Pancreas (tissue), 10 donors: ENCODE measurements at regions not wholly inside any gene's neighbourhood (a gene's known extent, or its start where the extent isn't known, plus 50 kb on each side); places are given as distances from the start of the nearest gene placed in this dataset.

Source experiments
- ATAC-seq, 4 donors: fragments of 200-7000 bp; cut with Tn5 transposase; one replicate each; pipeline versions ENCODE4 v1.8.0 to v1.9.1; 2020; ENCODE audit warnings: mild to moderate bottlenecking in 4 of 4, moderate library complexity in 4 of 4
- DNase-seq, 6 donors: peaks; one replicate each; pipeline ENCODE4 v3.0.0-alpha.2; 2020
- FAIRE-seq: peaks from 2 replicates; lab custom pipeline; 2012; peaks lifted over from hg19 to GRCh38; lab: Jason Lieb, UNC
- H3K27ac ChIP-seq, 4 donors: fragments of 200-600 bp; sonication (generic); 1 replicate in 3 of 4; 2 replicates in 1 of 4; pipeline versions ENCODE4 v1.5.0 to v1.8.0; 2020
- H3K27me3 ChIP-seq, 4 donors: fragments of 200-600 bp; one replicate each; pipeline ENCODE4 v1.8.0; 2021
- H3K36me3 ChIP-seq, 3 donors: fragments of 200-600 bp; sonication (generic) in 1 of 3; one replicate each; pipeline versions ENCODE4 v1.5.0 to v1.8.0; 2020 to 2021
- H3K4me1 ChIP-seq, 3 donors: fragments of 200-600 bp; one replicate each; pipeline ENCODE4 v1.8.0; 2021
- H3K4me3 ChIP-seq, 4 donors: fragments of 200-600 bp; sonication (generic) in 2 of 4; one replicate each; pipeline versions ENCODE4 v1.5.0 to v1.8.0; 2020 to 2021
- H3K9me3 ChIP-seq, 4 donors: fragments of 200-600 bp; one replicate each; pipeline ENCODE4 v1.8.0; 2021
- WGBS, 2 donors: extraction: QIAGEN DNeasy Blood & Tissue Kit; methylation state at CpG; one replicate each; pipeline ENCODE4 v1.1.7; 2013; 5-methylcytosine and 5-hydroxymethylcytosine counted together
- intact Hi-C, 3 donors: fragments of 100-400 bp; cut with DNase I; formaldehyde crosslinking; loops; one replicate each; pipeline versions ENCODE4 v1.11.1 to v1.14.2; 2022
- TF ChIP-seq, protein P1 (sequence below), 4 donors: fragments of 200-600 bp; sonication (generic) in 3 of 4; IDR thresholded peaks; one replicate each; pipeline versions ENCODE4 v1.5.0 to v1.8.0; 2021; ENCODE audit warnings: antibody characterized with exemption in 4 of 4
- donor health status: healthy with polysubstance abuse.
- donor health status: DM: no; HTN: no; CAD: no; lungs with moderate emphysema.
- donor health status: DM: no; HTN: no; CAD: no.
- donor health status: control.
- donor health status: control.
- donor health status: Bipolar disorder and iron deficiency.
- donor health status: DM: yes; HTN: yes; CAD: no.
- donor health status: DM: no; HTN: no; CAD: no.
- donor health status: DM: no; HTN: no; CAD: no.
- donor health status: DM: yes; HTN: yes; CAD: no.

- Histone ChIP-seq H3K9me3 (no peaks in the 10 kb centered on the region), H3K27me3 (no peaks in the 10 kb centered on the region), H3K36me3 (no peaks in the 10 kb centered on the region), H3K4me1 (peaks cover 9 to 35% (median 29%) of the 10 kb centered on the region in 3 donors), H3K4me3 (peak overlapping the region; percentile 31 to 99 (median 64)), H3K27ac (peak overlapping the region in 3 of 4 donors; percentile 98 to 100 (median 99))
- DNase-seq = no peak
- intact Hi-C loops = no loop called here
- WGBS, 2 donors = 66 to 69% methylated on average over 6 of the region's 6 CpGs
- no peak for FAIRE-seq
- no peak for ATAC-seq
- TF ChIP-seq, protein P1, sequence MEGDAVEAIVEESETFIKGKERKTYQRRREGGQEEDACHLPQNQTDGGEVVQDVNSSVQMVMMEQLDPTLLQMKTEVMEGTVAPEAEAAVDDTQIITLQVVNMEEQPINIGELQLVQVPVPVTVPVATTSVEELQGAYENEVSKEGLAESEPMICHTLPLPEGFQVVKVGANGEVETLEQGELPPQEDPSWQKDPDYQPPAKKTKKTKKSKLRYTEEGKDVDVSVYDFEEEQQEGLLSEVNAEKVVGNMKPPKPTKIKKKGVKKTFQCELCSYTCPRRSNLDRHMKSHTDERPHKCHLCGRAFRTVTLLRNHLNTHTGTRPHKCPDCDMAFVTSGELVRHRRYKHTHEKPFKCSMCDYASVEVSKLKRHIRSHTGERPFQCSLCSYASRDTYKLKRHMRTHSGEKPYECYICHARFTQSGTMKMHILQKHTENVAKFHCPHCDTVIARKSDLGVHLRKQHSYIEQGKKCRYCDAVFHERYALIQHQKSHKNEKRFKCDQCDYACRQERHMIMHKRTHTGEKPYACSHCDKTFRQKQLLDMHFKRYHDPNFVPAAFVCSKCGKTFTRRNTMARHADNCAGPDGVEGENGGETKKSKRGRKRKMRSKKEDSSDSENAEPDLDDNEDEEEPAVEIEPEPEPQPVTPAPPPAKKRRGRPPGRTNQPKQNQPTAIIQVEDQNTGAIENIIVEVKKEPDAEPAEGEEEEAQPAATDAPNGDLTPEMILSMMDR (IDR thresholded peaks at IDR 0.05) = no peak
Observed at GRCh38 chr7:131109011-131109758, 218.5 kb upstream of the MKLN1 start.

GRCh38 chr7:131109759-131110296, 217.8 kb upstream of the MKLN1 start:
- no peaks in the 10 kb centered on the region for H3K27me3 ChIP-seq
- H3K27ac ChIP-seq = peak overlapping the region in 3 of 4 donors; percentile 6 to 100 (median 99)
- H3K4me1 ChIP-seq = peaks cover 9 to 31% (median 24%) of the 10 kb centered on the region in 3 donors
- FAIRE-seq (no peak), ATAC-seq (peak; percentile 49 to 61 (median 54)), DNase-seq (peak; percentile 71 to 89 (median 78))
- no peaks in the 10 kb centered on the region for H3K36me3 ChIP-seq
- TF ChIP-seq, protein P1 (IDR thresholded peaks at IDR 0.05) = no peak
- intact Hi-C loops = no loop called here
- no peaks in the 10 kb centered on the region for H3K9me3 ChIP-seq
- WGBS, 2 donors = 1% methylated on average over 19 to 37 of the region's 37 CpGs
- H3K4me3 ChIP-seq = peak overlapping the region; percentile 31 to 97 (median 38)

DNA sequence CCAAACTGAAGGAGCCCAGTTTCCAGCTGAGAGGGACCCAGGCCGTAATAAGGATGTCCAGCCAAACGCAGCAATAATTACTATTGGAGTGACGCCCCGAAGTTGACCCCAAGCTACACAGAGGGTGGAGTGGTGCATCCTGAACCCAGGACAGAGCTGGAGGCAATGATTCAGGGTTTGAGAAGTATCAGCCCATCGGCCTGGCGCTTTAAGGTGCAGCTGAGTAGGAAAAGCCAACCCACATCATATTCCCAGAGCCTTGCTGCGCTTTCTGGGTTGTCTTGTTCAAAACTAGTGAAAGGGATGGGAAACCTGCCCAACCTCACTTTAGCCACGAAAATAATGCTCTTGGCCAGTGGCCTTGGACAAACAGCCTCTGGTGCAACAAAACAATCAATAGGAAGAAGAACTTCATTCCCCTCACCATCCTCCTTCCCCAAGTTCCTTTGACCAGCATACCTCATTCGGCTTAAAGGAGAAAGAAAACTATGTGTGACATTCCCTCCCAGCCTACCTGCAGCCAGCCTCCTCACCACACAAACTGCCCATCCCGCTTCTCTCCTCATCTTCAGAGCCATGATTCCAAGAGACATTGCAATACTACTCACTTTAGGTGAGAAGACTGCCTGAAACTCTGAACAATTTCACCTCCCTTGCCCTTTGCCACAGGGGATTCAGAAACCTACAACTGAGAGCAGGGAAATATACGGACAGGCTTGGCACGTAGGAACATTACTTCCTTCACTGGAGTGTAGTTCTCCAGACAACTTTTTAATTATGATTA, 217.2 kb upstream of the MKLN1 start:
- H3K36me3 ChIP-seq = no peaks in the 10 kb centered on the region
- no peaks in the 10 kb centered on the region for H3K9me3 ChIP-seq
- H3K27me3 ChIP-seq = no peaks in the 10 kb centered on the region
- TF ChIP-seq, protein P1 (IDR thresholded peaks at IDR 0.05) = no peak
- H3K27ac ChIP-seq = peak overlapping the region; percentile 10 to 100 (median 58)
- ATAC-seq (no peak), FAIRE-seq (no peak), DNase-seq (peak in 2 of 6 donors; percentile 29 to 35)
- 17 to 24% methylated on average over 12 of the region's 12 CpGs for WGBS, 2 donors
- H3K4me1 ChIP-seq = peaks cover 9 to 28% (median 20%) of the 10 kb centered on the region in 3 donors
- H3K4me3 ChIP-seq = peak overlapping the region; percentile 31 to 97 (median 38)
- intact Hi-C loops = no loop called here

DNA sequence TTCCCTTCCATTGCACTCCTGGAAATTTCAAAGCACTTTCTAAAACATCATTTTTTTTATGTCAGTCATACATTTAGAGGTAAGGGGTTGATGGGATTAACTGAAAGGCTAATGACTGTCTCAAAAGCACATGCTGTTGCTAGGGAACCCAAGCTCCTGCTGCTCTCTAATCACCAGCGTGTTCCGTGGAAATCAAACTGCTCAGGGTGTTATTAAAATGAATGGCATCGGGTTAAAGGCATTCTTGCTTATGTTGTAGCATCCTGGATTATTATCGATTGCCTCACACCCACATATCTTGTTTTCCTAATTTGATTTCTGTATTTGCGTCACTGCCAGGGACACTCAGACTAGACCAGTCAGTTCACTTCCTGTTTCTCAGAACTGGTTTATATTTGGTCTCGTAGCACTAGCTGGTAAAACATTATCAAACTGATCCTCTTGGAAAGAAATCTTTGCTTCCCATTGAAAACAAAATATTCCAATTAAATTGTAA, 216.5 kb upstream of the MKLN1 start:
- no peaks in the 10 kb centered on the region for H3K9me3 ChIP-seq
- ATAC-seq (peak in 3 of 4 donors; percentile 9 to 37 (median 13)), FAIRE-seq (no peak), DNase-seq (peak in 1 of 6 donors; percentile 33)
- H3K4me3 ChIP-seq = peak overlapping the region in 3 of 4 donors; percentile 9 to 97 (median 45)
- TF ChIP-seq, protein P1 (IDR thresholded peaks at IDR 0.05) = no peak
- no peaks in the 10 kb centered on the region for H3K36me3 ChIP-seq
- intact Hi-C loops = no loop called here
- no peaks in the 10 kb centered on the region for H3K27me3 ChIP-seq
- WGBS, 2 donors = 2 to 3% methylated on average over 6 of the region's 6 CpGs
- H3K4me1 ChIP-seq = peaks cover 9 to 28% (median 20%) of the 10 kb centered on the region in 3 donors
- peak overlapping the region in 3 of 4 donors; percentile 17 to 100 (median 99) for H3K27ac ChIP-seq
